Umbilical cord (tissue), 1 donor: ENCODE measurements at regions not wholly inside any gene's neighbourhood (a gene's known extent, or its start where the extent isn't known, plus 50 kb on each side); places are given as distances from the start of the nearest gene placed in this dataset.
"Not testable (repeated sequence)": the region's sequence is repeated elsewhere in the genome, so short reads cannot be mapped to it uniquely, and the experiment has no call there.

Source experiments
- DNase-seq: peaks from one replicate; pipeline ENCODE4 v3.0.0-alpha.2; 2015; ENCODE audit warnings: low spot score

- DNase-seq: not testable (repeated sequence)
These were observed 395.5 kb downstream of the TGIF2LY start for GRCh38 chrY:3974362-3974761.

GRCh38 chrY:3974983-3975382 is 396.1 kb downstream of the TGIF2LY start:
- not testable (repeated sequence) for DNase-seq

DNA sequence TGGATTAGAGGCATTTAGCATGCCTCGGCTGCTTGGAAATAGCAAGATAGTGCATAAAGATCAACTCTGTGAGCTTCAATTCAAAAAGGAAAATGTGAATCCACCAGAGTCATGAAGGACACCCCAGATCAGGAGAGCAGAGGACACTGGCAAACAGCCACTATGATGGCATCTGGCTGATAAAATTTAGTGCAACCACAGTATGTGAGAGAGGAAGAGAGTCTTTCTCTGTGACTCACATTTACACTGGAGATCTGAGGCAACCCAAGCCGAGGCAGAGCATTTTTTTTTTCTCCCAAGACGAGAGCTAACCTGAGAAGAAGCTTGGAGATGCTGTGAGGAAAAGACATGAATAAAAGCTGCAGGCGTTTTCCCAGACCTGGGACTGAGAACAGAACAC is 401.9 kb downstream of the TGIF2LY start:
- DNase-seq: peak; percentile 24

DNA sequence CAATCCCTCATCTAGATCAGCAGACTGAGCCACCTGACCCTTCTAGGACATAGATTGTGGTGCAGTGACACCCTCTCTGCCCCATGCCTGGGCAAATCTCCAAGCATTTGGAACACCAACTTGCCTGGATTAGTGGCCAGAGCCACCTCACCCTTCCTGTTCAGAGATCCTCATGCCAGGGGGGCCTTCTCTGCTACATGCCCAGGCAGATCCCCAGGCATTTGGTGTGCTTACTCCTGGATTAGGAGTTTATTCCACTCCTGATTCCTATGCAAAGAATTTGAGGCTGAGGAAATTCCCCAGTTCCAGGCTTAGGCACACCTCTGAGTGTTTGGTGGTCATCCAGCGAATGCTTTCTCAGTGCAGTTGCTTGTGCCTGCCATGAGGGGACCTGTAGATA is 402.9 kb downstream of the TGIF2LY start:
- DNase-seq: peak; percentile 5
